Right atrium auricular region (tissue), 2 donors: ENCODE measurements at regions not wholly inside any gene's neighbourhood (a gene's known extent, or its start where the extent isn't known, plus 50 kb on each side); places are given as distances from the start of the nearest gene placed in this dataset.
"Not testable (repeated sequence)": the region's sequence is repeated elsewhere in the genome, so short reads cannot be mapped to it uniquely, and the experiment has no call there.

Experiments
- DNase-seq: peaks from one replicate; pipeline ENCODE4 v3.0.0-alpha.2; 2019; ENCODE audit warnings: low spot score
- H3K27ac ChIP-seq, 2 donors: fragments of 200-600 bp; sonication (generic); 1 replicate in 1 of 2; 2 replicates in 1 of 2; pipeline ENCODE4 v1.5.1; 2016 to 2019
- H3K27me3 ChIP-seq, 2 donors: fragments of 200-600 bp; sonication (generic); one replicate each; pipeline versions ENCODE4 v1.5.1 to v1.6.0; 2017 to 2019
- H3K36me3 ChIP-seq: fragments of 200-600 bp; sonication (generic); one replicate; pipeline ENCODE4 v1.5.1; 2016
- H3K4me1 ChIP-seq, 2 donors: fragments of 200-600 bp; sonication (generic); one replicate each; pipeline versions ENCODE4 v1.5.1 to v1.6.0; 2017 to 2019
- H3K4me3 ChIP-seq, 2 donors: fragments of 200-600 bp; sonication (generic); 1 replicate in 1 of 2; 2 replicates in 1 of 2; pipeline ENCODE4 v1.5.1; 2017 to 2019; ENCODE audit warnings: mild to moderate bottlenecking in 1 of 2, moderate library complexity in 1 of 2
- H3K9me3 ChIP-seq, 2 donors: fragments of 200-600 bp; sonication (generic); one replicate each; pipeline ENCODE4 v1.5.1; 2019
- TF ChIP-seq, protein P1 (sequence below), 2 donors: fragments of 200-600 bp; sonication (generic); IDR thresholded peaks; one replicate each; pipeline ENCODE4 v1.5.1; 2019; ENCODE audit warnings: antibody characterized with exemption in 2 of 2

DNA sequence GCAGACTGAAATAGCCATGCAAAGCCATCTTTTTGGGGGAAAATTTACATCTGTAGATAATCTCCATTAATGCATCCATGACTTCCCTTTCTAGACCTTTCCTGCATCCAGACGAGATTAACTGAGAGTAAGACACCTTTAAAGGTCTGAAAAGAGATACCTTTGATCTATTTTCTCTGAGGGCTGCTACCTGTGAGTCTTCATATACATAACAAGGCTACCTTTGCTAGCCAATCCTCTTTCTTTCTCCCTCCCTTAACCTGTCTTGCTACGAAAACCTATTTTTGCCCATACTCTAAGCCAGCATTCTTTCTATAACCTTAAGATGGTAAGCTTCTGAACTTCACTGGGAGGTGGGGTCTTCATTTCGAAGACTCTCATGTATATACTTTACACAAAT, 908.5 kb upstream of the FBXO33 start:
- Histone ChIP-seq H3K36me3 (no peaks in the 10 kb centered on the region), H3K9me3 (no peaks in the 10 kb centered on the region), H3K4me3 (no peak overlapping the region), H3K4me1 (no peaks in the 10 kb centered on the region), H3K27me3 (no peaks in the 10 kb centered on the region), H3K27ac (no peak overlapping the region)
- TF ChIP-seq, protein P1, sequence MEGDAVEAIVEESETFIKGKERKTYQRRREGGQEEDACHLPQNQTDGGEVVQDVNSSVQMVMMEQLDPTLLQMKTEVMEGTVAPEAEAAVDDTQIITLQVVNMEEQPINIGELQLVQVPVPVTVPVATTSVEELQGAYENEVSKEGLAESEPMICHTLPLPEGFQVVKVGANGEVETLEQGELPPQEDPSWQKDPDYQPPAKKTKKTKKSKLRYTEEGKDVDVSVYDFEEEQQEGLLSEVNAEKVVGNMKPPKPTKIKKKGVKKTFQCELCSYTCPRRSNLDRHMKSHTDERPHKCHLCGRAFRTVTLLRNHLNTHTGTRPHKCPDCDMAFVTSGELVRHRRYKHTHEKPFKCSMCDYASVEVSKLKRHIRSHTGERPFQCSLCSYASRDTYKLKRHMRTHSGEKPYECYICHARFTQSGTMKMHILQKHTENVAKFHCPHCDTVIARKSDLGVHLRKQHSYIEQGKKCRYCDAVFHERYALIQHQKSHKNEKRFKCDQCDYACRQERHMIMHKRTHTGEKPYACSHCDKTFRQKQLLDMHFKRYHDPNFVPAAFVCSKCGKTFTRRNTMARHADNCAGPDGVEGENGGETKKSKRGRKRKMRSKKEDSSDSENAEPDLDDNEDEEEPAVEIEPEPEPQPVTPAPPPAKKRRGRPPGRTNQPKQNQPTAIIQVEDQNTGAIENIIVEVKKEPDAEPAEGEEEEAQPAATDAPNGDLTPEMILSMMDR (IDR thresholded peaks at IDR 0.05), result no peak
- no peak for DNase-seq

DNA sequence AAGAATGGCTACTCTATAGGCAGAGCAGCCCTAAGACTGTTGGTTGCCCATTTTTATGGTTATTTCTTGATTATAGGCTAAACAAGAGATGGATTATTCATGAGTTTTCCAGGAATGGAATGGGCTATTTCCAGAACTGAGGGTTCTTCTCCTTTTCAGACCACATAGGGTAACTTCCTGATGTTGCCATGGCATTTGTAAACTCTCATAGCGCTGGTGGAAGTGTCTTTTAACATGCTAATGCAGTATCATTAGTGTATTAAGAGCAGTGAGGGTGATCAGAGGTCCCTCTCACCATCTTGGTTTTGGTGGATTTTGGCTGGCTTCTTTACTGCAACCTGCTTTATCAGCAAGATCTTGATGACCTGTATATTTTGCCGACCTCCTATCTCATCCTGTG, 904.6 kb upstream of the FBXO33 start:
- no peak for DNase-seq
- Histone ChIP-seq H3K4me3 (no peak overlapping the region), H3K27me3 (no peaks in the 10 kb centered on the region), H3K36me3 (no peaks in the 10 kb centered on the region), H3K9me3 (peaks cover 0 to 5% of the 10 kb centered on the region in 2 donors), H3K27ac (no peak overlapping the region), H3K4me1 (no peaks in the 10 kb centered on the region)
- TF ChIP-seq, protein P1 (IDR thresholded peaks at IDR 0.05), result no peak

DNA sequence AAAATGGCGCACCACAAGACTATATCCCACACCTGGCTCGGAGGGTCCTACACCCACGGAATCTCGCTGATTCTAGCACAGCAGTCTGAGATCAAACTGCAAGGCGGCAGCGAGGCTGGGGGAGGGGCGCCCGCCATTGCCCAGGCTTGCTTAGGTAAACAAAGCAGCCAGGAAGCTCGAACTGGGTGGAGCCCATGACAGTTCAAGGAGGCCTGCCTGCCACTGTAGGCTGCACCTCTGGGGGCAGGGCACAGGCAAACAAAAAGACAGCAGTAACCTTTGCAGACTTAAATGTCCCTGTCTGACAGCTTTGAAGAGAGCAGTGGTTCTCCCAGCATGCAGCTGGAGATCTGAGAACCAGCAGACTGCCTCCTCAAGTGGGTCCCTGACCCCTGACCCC, 894.3 kb upstream of the FBXO33 start:
- H3K27ac ChIP-seq, H3K4me1 ChIP-seq, DNase-seq, H3K4me3 ChIP-seq, H3K9me3 ChIP-seq, H3K27me3 ChIP-seq, H3K36me3 ChIP-seq: not testable (repeated sequence)

- no peaks in the 10 kb centered on the region for H3K9me3 ChIP-seq
- TF ChIP-seq, protein P1 (IDR thresholded peaks at IDR 0.05), result no peak
- H3K27me3 ChIP-seq, result no peaks in the 10 kb centered on the region
- no peaks in the 10 kb centered on the region for H3K4me1 ChIP-seq
- H3K27ac ChIP-seq, result no peak overlapping the region
- no peaks in the 10 kb centered on the region for H3K36me3 ChIP-seq
- H3K4me3 ChIP-seq, result no peak overlapping the region
- no peak for DNase-seq
These were observed 886.0 kb upstream of the FBXO33 start for GRCh38 chr14:40318211-40318719.

DNA sequence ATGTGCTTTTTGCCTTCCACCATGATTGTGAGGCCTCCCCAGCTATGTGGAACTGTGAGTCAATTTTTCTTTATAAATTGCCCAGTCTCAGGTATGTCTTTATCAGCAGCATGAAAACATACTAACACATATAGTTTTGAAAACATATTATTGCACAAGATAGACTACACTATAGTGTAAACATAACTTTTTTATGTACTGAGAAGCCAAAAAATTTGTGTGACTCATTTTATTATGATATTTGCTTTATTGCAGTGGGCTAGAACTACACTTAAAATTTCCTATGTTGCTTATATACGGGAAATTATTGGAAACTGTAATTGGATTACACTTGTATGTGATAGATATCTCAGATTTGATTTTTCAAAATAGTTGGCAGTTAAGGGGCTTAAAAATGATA, 885.5 kb upstream of the FBXO33 start:
- Histone ChIP-seq H3K4me3 (no peak overlapping the region), H3K27me3 (no peaks in the 10 kb centered on the region), H3K36me3 (no peaks in the 10 kb centered on the region), H3K9me3 (no peaks in the 10 kb centered on the region), H3K4me1 (no peaks in the 10 kb centered on the region), H3K27ac (no peak overlapping the region)
- DNase-seq, result no peak
- TF ChIP-seq, protein P1 (IDR thresholded peaks at IDR 0.05), result no peak

- TF ChIP-seq, protein P1 (IDR thresholded peaks at IDR 0.05), result no peak
- DNase-seq, result no peak
- Histone ChIP-seq H3K4me3 (no peak overlapping the region), H3K4me1 (no peaks in the 10 kb centered on the region), H3K9me3 (no peaks in the 10 kb centered on the region), H3K27ac (no peak overlapping the region), H3K27me3 (no peaks in the 10 kb centered on the region), H3K36me3 (no peaks in the 10 kb centered on the region)
These were observed 880.1 kb upstream of the FBXO33 start for GRCh38 chr14:40312296-40312695.
